Lung microvascular endothelial cell (primary cell): ENCODE measurements at regions not wholly inside any gene's neighbourhood (a gene's known extent, or its start where the extent isn't known, plus 50 kb on each side); places are given as distances from the start of the nearest gene placed in this dataset.

ENCODE experiments used
- DNase-seq, 2 donors: peaks; one replicate each; pipeline versions ENCODE4 v3.0.0 to v3.0.0-alpha.2; 2010; ENCODE audit warnings: low read depth in 2 of 2

GRCh38 chr5:109945097-109945678 lies 255.5 kb downstream of the MAN2A1 start:
- DNase-seq, result no peak

GRCh38 chr5:109945723-109946480 lies 256.2 kb downstream of the MAN2A1 start:
- DNase-seq, result no peak

- DNase-seq, result peak in 1 of 2 donors; percentile 16
Observed at GRCh38 chr5:109946610-109947009, 256.9 kb downstream of the MAN2A1 start.

GRCh38 chr5:109947667-109948066 lies 257.9 kb downstream of the MAN2A1 start:
- DNase-seq, result peak; percentile 1 to 44

GRCh38 chr5:109950634-109951033 lies 260.9 kb downstream of the MAN2A1 start:
- no peak for DNase-seq

GRCh38 chr5:109951348-109951747 lies 261.6 kb downstream of the MAN2A1 start:
- DNase-seq, result no peak

- DNase-seq, result no peak
Observed at GRCh38 chr5:109951758-109952157, 262.0 kb downstream of the MAN2A1 start.

- DNase-seq, result no peak
Observed at GRCh38 chr5:109953761-109954160, 264.0 kb downstream of the MAN2A1 start.

- DNase-seq, result peak; percentile 17 to 18
Observed at GRCh38 chr5:109956884-109957283, 267.2 kb downstream of the MAN2A1 start.

GRCh38 chr5:109958082-109958481 lies 268.4 kb downstream of the MAN2A1 start:
- no peak for DNase-seq

GRCh38 chr5:109959652-109960051 lies 269.9 kb downstream of the MAN2A1 start:
- DNase-seq, result no peak

GRCh38 chr5:109961751-109962150 lies 272.0 kb downstream of the MAN2A1 start:
- no peak for DNase-seq

- DNase-seq, result no peak
Observed at GRCh38 chr5:109962882-109963603, 273.3 kb downstream of the MAN2A1 start.

GRCh38 chr5:109964136-109964535 lies 274.4 kb downstream of the MAN2A1 start:
- no peak for DNase-seq

- no peak for DNase-seq
Observed at GRCh38 chr5:109965634-109966033, 275.9 kb downstream of the MAN2A1 start.

GRCh38 chr5:109971968-109972367 lies 282.2 kb downstream of the MAN2A1 start:
- DNase-seq, result no peak

GRCh38 chr5:109981979-109982378 lies 292.3 kb downstream of the MAN2A1 start:
- no peak for DNase-seq

GRCh38 chr5:109982966-109983534 lies 293.3 kb downstream of the MAN2A1 start:
- DNase-seq, result no peak

- no peak for DNase-seq
Observed at GRCh38 chr5:109986726-109987125, 297.0 kb downstream of the MAN2A1 start.

- no peak for DNase-seq
Observed at GRCh38 chr5:109987355-109987754, 297.6 kb downstream of the MAN2A1 start.

- no peak for DNase-seq
Observed at GRCh38 chr5:109987970-109988369, 298.2 kb downstream of the MAN2A1 start.

- no peak for DNase-seq
Observed at GRCh38 chr5:109989161-109989560, 299.4 kb downstream of the MAN2A1 start.
